ENCODE measurements at regions not wholly inside any gene's neighbourhood (a gene's known extent, or its start where the extent isn't known, plus 50 kb on each side); places are given as distances from the start of the nearest gene placed in this dataset.

DNA sequence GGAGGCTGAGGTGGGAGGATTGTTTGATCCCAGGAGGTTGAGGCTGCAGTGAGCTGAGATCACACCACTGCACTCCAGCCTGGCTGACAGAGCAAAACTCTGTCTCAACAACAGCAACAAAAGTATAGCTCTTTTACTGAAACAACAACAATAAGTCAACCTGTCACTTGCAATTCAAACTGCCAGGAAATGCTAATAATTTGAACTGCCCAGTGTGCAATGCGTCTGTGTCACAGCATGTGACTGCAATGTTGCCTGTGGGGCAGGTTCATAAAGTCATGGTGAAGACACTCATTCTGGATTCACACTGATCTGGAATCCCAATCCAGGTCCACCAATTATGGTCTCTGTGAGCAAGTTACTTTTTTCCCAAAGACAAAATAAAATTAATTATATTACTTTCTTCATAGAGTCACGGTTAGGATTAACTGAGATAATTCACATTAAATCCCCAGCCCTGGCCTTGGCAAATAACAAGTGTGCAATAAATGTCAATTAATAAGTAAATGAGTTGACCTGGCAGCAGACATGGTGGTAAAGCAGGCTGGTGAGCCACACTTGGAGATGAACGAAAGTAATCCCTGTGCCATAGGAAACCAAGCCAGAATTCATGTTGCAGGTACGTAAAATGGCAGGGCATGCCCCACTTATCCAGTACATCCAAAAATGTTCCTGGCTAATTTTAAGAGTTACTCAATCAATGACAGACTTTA is 89.1 kb upstream of the CPSF6 start:
- DNase-seq (ENCODE audit: low read depth, low spot score) (no peak), FAIRE-seq (no peak), ATAC-seq (no peak)
- WGBS (ENCODE audit: insufficient coverage, insufficient replicate concordance, low lambda C conversion rate, missing lambda C conversion rate), result 71% methylated on average over 4 of the region's 4 CpGs
- ChIA-PET SMC1A (ENCODE audit: uncharacterized antibody, unreplicated experiment) (no interaction called here), RAD21 (ENCODE audit: unreplicated experiment) (no interaction called here), POLR2A (interaction anchor here (0.6 kb wide), 1 partner anchor 63 kb away, joined by 3 read pairs; no protein-coding TSS in a partner anchor), CTCF (interaction anchor here (0.8 to 2.9 kb wide), 2 partner anchors 102 to 104 kb away, joined by 3 to 7 read pairs; no protein-coding TSS in a partner anchor)
- H3K36me3 ChIP-seq (ENCODE audit: control insufficient read depth in 2 of 2, insufficient read depth in 2 of 2, low read length in 1 of 2), result no peaks in the 10 kb centered on the region
- H4K20me1 ChIP-seq (ENCODE audit: control insufficient read depth, insufficient read depth), result no peaks in the 10 kb centered on the region
- no peak overlapping the region for H2AFZ ChIP-seq (ENCODE audit: control insufficient read depth, low read depth, low read length)
- no peak overlapping the region for H3K4me2 ChIP-seq (ENCODE audit: control insufficient read depth, insufficient read depth)
- no peak overlapping the region for H3K9ac ChIP-seq (ENCODE audit: control insufficient read depth, insufficient read depth, low read length)
- H3K79me2 ChIP-seq (ENCODE audit: control insufficient read depth, insufficient read depth, low read length), result no peaks in the 10 kb centered on the region
- H3K4me1 ChIP-seq (ENCODE audit: control insufficient read depth, insufficient read depth, low read length), result peaks cover 4% of the 10 kb centered on the region; the same call in 1 of the 2 replicates
- BruUV-seq (replicated peaks), result no TSS peak
- in situ Hi-C loops (cut with MboI) (loop anchor here (10.0 kb wide), 1 partner anchor 425 kb away; no protein-coding TSS in a partner anchor), intact Hi-C loops (cut with micrococcal nuclease; ENCODE audit: unreplicated experiment) (loop anchor here (10.0 kb wide), 1 partner anchor 185 kb away; no protein-coding TSS in a partner anchor)
- H3K27ac ChIP-seq (ENCODE audit: control insufficient read depth, insufficient read depth), result no peak overlapping the region
- H3K4me3 ChIP-seq, result no peak overlapping the region
- no peaks in the 10 kb centered on the region for H3K9me3 ChIP-seq (replicated peaks; ENCODE audit: control insufficient read depth, insufficient read depth, low read length)
- no peaks in the 10 kb centered on the region for H3K27me3 ChIP-seq (replicated peaks in 1 of 2; ENCODE audit: control insufficient read depth in 2 of 2, insufficient read depth in 2 of 2, low read length in 1 of 2)
- no peak for TF ChIP-seq ASH2L (IDR thresholded peaks at IDR 0.05; ENCODE audit: borderline replicate concordance, low read depth)
- TF ChIP-seq RB1 (IDR thresholded peaks at IDR 0.05; ENCODE audit: borderline replicate concordance), result no peak
- TF ChIP-seq ZSCAN29 (IDR thresholded peaks at IDR 0.05), result no peak
- no peak for TF ChIP-seq RELA (IDR thresholded peaks at IDR 0.05; ENCODE audit: borderline replicate concordance, partially characterized antibody)
- TF ChIP-seq NFYB (IDR thresholded peaks at IDR 0.05; ENCODE audit: insufficient read depth, low read depth, low read length), result no peak
- TF ChIP-seq, protein P1, sequence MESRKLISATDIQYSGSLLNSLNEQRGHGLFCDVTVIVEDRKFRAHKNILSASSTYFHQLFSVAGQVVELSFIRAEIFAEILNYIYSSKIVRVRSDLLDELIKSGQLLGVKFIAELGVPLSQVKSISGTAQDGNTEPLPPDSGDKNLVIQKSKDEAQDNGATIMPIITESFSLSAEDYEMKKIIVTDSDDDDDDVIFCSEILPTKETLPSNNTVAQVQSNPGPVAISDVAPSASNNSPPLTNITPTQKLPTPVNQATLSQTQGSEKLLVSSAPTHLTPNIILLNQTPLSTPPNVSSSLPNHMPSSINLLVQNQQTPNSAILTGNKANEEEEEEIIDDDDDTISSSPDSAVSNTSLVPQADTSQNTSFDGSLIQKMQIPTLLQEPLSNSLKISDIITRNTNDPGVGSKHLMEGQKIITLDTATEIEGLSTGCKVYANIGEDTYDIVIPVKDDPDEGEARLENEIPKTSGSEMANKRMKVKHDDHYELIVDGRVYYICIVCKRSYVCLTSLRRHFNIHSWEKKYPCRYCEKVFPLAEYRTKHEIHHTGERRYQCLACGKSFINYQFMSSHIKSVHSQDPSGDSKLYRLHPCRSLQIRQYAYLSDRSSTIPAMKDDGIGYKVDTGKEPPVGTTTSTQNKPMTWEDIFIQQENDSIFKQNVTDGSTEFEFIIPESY (IDR thresholded peaks at IDR 0.05), result no peak
- no peak for TF ChIP-seq JUNB (IDR thresholded peaks at IDR 0.05)
- no peak for TF ChIP-seq SMAD1 (IDR thresholded peaks at IDR 0.05; ENCODE audit: low read depth, partially characterized antibody)
- TF ChIP-seq, protein P2, sequence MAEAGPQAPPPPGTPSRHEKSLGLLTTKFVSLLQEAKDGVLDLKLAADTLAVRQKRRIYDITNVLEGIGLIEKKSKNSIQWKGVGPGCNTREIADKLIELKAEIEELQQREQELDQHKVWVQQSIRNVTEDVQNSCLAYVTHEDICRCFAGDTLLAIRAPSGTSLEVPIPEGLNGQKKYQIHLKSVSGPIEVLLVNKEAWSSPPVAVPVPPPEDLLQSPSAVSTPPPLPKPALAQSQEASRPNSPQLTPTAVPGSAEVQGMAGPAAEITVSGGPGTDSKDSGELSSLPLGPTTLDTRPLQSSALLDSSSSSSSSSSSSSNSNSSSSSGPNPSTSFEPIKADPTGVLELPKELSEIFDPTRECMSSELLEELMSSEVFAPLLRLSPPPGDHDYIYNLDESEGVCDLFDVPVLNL (IDR thresholded peaks at IDR 0.05; ENCODE audit: low read depth, low read length), result no peak
- TF ChIP-seq NR2F1 (conservative IDR thresholded peaks at IDR 0.05), result no peak
- no peak for TF ChIP-seq BACH1 (IDR thresholded peaks at IDR 0.05; ENCODE audit: borderline replicate concordance)
- no peak for TF ChIP-seq SREBF1 (IDR thresholded peaks at IDR 0.05; ENCODE audit: low read length)
- TF ChIP-seq POLR2AphosphoS2 (IDR thresholded peaks at IDR 0.05; ENCODE audit: low read depth, low read length), result no peak
- no peak for TF ChIP-seq ZNF274 (IDR thresholded peaks at IDR 0.05; ENCODE audit: insufficient read depth, insufficient read length)
- TF ChIP-seq ATF7 (IDR thresholded peaks at IDR 0.05; ENCODE audit: low read depth), result no peak
- TF ChIP-seq EP300 (IDR thresholded peaks at IDR 0.05; ENCODE audit: borderline replicate concordance in 1 of 2, control insufficient read depth in 1 of 2, low read depth in 2 of 2, low read length in 2 of 2), result no peak
- TF ChIP-seq, protein P3, sequence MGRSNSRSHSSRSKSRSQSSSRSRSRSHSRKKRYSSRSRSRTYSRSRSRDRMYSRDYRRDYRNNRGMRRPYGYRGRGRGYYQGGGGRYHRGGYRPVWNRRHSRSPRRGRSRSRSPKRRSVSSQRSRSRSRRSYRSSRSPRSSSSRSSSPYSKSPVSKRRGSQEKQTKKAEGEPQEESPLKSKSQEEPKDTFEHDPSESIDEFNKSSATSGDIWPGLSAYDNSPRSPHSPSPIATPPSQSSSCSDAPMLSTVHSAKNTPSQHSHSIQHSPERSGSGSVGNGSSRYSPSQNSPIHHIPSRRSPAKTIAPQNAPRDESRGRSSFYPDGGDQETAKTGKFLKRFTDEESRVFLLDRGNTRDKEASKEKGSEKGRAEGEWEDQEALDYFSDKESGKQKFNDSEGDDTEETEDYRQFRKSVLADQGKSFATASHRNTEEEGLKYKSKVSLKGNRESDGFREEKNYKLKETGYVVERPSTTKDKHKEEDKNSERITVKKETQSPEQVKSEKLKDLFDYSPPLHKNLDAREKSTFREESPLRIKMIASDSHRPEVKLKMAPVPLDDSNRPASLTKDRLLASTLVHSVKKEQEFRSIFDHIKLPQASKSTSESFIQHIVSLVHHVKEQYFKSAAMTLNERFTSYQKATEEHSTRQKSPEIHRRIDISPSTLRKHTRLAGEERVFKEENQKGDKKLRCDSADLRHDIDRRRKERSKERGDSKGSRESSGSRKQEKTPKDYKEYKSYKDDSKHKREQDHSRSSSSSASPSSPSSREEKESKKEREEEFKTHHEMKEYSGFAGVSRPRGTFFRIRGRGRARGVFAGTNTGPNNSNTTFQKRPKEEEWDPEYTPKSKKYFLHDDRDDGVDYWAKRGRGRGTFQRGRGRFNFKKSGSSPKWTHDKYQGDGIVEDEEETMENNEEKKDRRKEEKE (IDR thresholded peaks at IDR 0.05), result no peak
